ENCODE measurements at regions not wholly inside any gene's neighbourhood (a gene's known extent, or its start where the extent isn't known, plus 50 kb on each side); places are given as distances from the start of the nearest gene placed in this dataset.

- no peak overlapping the region for H2AFZ ChIP-seq (ENCODE audit: low read depth, low read length)
- H3K79me2 ChIP-seq (ENCODE audit: low read length), result no peaks in the 10 kb centered on the region
- no peak overlapping the region for H3K4me2 ChIP-seq (ENCODE audit: low read length)
- H3K9me3 ChIP-seq (ENCODE audit: insufficient read depth, low read length), result no peaks in the 10 kb centered on the region
- no peak overlapping the region for H3K27ac ChIP-seq (ENCODE audit: low read length)
- no peaks in the 10 kb centered on the region for H3K4me1 ChIP-seq (ENCODE audit: low read length)
- no peak overlapping the region for H3K4me3 ChIP-seq (ENCODE audit: low read length)
- no peak for TF ChIP-seq CTCF (IDR thresholded peaks at IDR 0.05; ENCODE audit: low read depth, low read length)
- no peak for TF ChIP-seq EZH2phosphoT487 (IDR thresholded peaks at IDR 0.05; ENCODE audit: low read depth)
- H3K36me3 ChIP-seq (replicated peaks; ENCODE audit: low read depth, low read length), result no peaks in the 10 kb centered on the region
- no peaks in the 10 kb centered on the region for H4K20me1 ChIP-seq (ENCODE audit: insufficient read depth, low read length)
- H3K27me3 ChIP-seq (ENCODE audit: low read depth, low read length), result 0 out of 2 replicates have a peak, but pooled peaks cover 4% of the 10 kb centered on the region
- H3K9ac ChIP-seq (ENCODE audit: low read length), result no peak overlapping the region
These were observed 523.1 kb downstream of the MID1IP1 start for GRCh38 chrX:39324233-39324930.

GRCh38 chrX:39327255-39327654, 526.0 kb downstream of the MID1IP1 start:
- Histone ChIP-seq H3K4me1 (ENCODE audit: low read length) (no peaks in the 10 kb centered on the region), H3K4me2 (ENCODE audit: low read length) (no peak overlapping the region)

GRCh38 chrX:39327705-39328104, 526.4 kb downstream of the MID1IP1 start:
- Histone ChIP-seq H4K20me1 (ENCODE audit: insufficient read depth, low read length) (no peaks in the 10 kb centered on the region), H3K36me3 (replicated peaks; ENCODE audit: low read depth, low read length) (no peaks in the 10 kb centered on the region), H3K27ac (ENCODE audit: low read length) (no peak overlapping the region), H3K79me2 (ENCODE audit: low read length) (no peaks in the 10 kb centered on the region), H2AFZ (ENCODE audit: low read depth, low read length) (no peak overlapping the region), H3K9ac (ENCODE audit: low read length) (no peak overlapping the region), H3K4me1 (ENCODE audit: low read length) (no peaks in the 10 kb centered on the region), H3K4me2 (ENCODE audit: low read length) (no peak overlapping the region), H3K27me3 (ENCODE audit: low read depth, low read length) (0 out of 2 replicates have a peak, but pooled peaks cover 4% of the 10 kb centered on the region), H3K9me3 (ENCODE audit: insufficient read depth, low read length) (no peaks in the 10 kb centered on the region), H3K4me3 (ENCODE audit: low read length) (no peak overlapping the region)
- TF ChIP-seq CTCF (IDR thresholded peaks at IDR 0.05; ENCODE audit: low read depth, low read length), result no peak
- no peak for TF ChIP-seq EZH2phosphoT487 (IDR thresholded peaks at IDR 0.05; ENCODE audit: low read depth)

More at GRCh38 chrX:39327255-39327654, 526.0 kb downstream of the MID1IP1 start:
- no peaks in the 10 kb centered on the region for H3K79me2 ChIP-seq (ENCODE audit: low read length)
- H3K36me3 ChIP-seq (replicated peaks; ENCODE audit: low read depth, low read length), result no peaks in the 10 kb centered on the region
- no peak overlapping the region for H3K27ac ChIP-seq (ENCODE audit: low read length)
- no peaks in the 10 kb centered on the region for H3K9me3 ChIP-seq (ENCODE audit: insufficient read depth, low read length)
- no peak overlapping the region for H2AFZ ChIP-seq (ENCODE audit: low read depth, low read length)
- no peak for TF ChIP-seq CTCF (IDR thresholded peaks at IDR 0.05; ENCODE audit: low read depth, low read length)
- no peak for TF ChIP-seq EZH2phosphoT487 (IDR thresholded peaks at IDR 0.05; ENCODE audit: low read depth)
- H3K27me3 ChIP-seq (ENCODE audit: low read depth, low read length), result 0 out of 2 replicates have a peak, but pooled peaks cover 4% of the 10 kb centered on the region
- H4K20me1 ChIP-seq (ENCODE audit: insufficient read depth, low read length), result no peaks in the 10 kb centered on the region
- H3K9ac ChIP-seq (ENCODE audit: low read length), result no peak overlapping the region
- H3K4me3 ChIP-seq (ENCODE audit: low read length), result no peak overlapping the region

- H4K20me1 ChIP-seq (ENCODE audit: insufficient read depth, low read length), result no peaks in the 10 kb centered on the region
- no peak for TF ChIP-seq CTCF (IDR thresholded peaks at IDR 0.05; ENCODE audit: low read depth, low read length)
- TF ChIP-seq EZH2phosphoT487 (IDR thresholded peaks at IDR 0.05; ENCODE audit: low read depth), result no peak
These were observed 527.4 kb downstream of the MID1IP1 start for GRCh38 chrX:39328661-39329060.

More at GRCh38 chrX:39328661-39329060, 527.4 kb downstream of the MID1IP1 start:
- H3K4me3 ChIP-seq (ENCODE audit: low read length), result no peak overlapping the region
- H3K27ac ChIP-seq (ENCODE audit: low read length), result no peak overlapping the region
- no peaks in the 10 kb centered on the region for H3K4me1 ChIP-seq (ENCODE audit: low read length)
- H2AFZ ChIP-seq (ENCODE audit: low read depth, low read length), result no peak overlapping the region
- no peaks in the 10 kb centered on the region for H3K9me3 ChIP-seq (ENCODE audit: insufficient read depth, low read length)
- H3K9ac ChIP-seq (ENCODE audit: low read length), result no peak overlapping the region
- no peaks in the 10 kb centered on the region for H3K36me3 ChIP-seq (replicated peaks; ENCODE audit: low read depth, low read length)
- H3K79me2 ChIP-seq (ENCODE audit: low read length), result no peaks in the 10 kb centered on the region
- H3K4me2 ChIP-seq (ENCODE audit: low read length), result no peak overlapping the region
- H3K27me3 ChIP-seq (ENCODE audit: low read depth, low read length), result 0 out of 2 replicates have a peak, but pooled peaks cover 4% of the 10 kb centered on the region

Data from OCI-LY3 (cell line).